Stimulated activated CD4-positive, alpha-beta T cell treated with anti-CD3 and anti-CD28 coated beads, Interleukin-4, amount 100 ng/mL, for 48 hours (primary cell): ENCODE measurements at regions not wholly inside any gene's neighbourhood (a gene's known extent, or its start where the extent isn't known, plus 50 kb on each side); places are given as distances from the start of the nearest gene placed in this dataset.

Experiments used
- DNase-seq, 2 donors: peaks; one replicate each; pipeline ENCODE4 v3.0.0-alpha.2; 2020; ENCODE audit warnings: low read depth in 2 of 2

GRCh38 chr2:120866071-120866470 lies 130.4 kb downstream of the GLI2 start:
- no peak for DNase-seq

GRCh38 chr2:120866483-120867140 lies 130.9 kb downstream of the GLI2 start:
- DNase-seq = no peak

GRCh38 chr2:120867290-120868241 lies 131.9 kb downstream of the GLI2 start:
- no peak for DNase-seq

- DNase-seq = no peak
Measured at GRCh38 chr2:120868366-120868765, 132.7 kb downstream of the GLI2 start.

- no peak for DNase-seq
Measured at GRCh38 chr2:120869036-120869729, 133.5 kb downstream of the GLI2 start.

- no peak for DNase-seq
Measured at GRCh38 chr2:120869730-120870466, 134.2 kb downstream of the GLI2 start.

- DNase-seq = no peak
Measured at GRCh38 chr2:120870467-120870788, 134.8 kb downstream of the GLI2 start.

- DNase-seq = no peak
Measured at GRCh38 chr2:120871016-120871635, 135.5 kb downstream of the GLI2 start.

- no peak for DNase-seq
Measured at GRCh38 chr2:120871881-120872620, 136.4 kb downstream of the GLI2 start.

GRCh38 chr2:120873958-120874887 lies 138.6 kb downstream of the GLI2 start:
- DNase-seq = no peak

- DNase-seq = no peak
Measured at GRCh38 chr2:120874888-120875275, 139.2 kb downstream of the GLI2 start.

- DNase-seq = no peak
Measured at GRCh38 chr2:120875431-120875830, 139.8 kb downstream of the GLI2 start.

GRCh38 chr2:120876526-120877280 lies 141.0 kb downstream of the GLI2 start:
- DNase-seq = no peak

GRCh38 chr2:120877409-120877808 lies 141.7 kb downstream of the GLI2 start:
- no peak for DNase-seq

GRCh38 chr2:120878970-120879369 lies 143.3 kb downstream of the GLI2 start:
- no peak for DNase-seq

- no peak for DNase-seq
Measured at GRCh38 chr2:120879431-120880295, 144.0 kb downstream of the GLI2 start.

GRCh38 chr2:120880381-120880780 lies 144.7 kb downstream of the GLI2 start:
- DNase-seq = no peak
